GM12891 (cell line): ENCODE measurements at regions not wholly inside any gene's neighbourhood (a gene's known extent, or its start where the extent isn't known, plus 50 kb on each side); places are given as distances from the start of the nearest gene placed in this dataset.

Experiments
- PAX5 ChIP-seq: IDR thresholded peaks from 2 replicates; pipeline ENCODE4 v1.6.1; 2011; ENCODE audit warnings: low read length, moderate library complexity, mild to moderate bottlenecking; ENCODE audit not compliant: insufficient read depth, severe bottlenecking
- POLR2A ChIP-seq: IDR thresholded peaks from 2 replicates; pipeline ENCODE4 v1.6.1; 2011; ENCODE audit warnings: low read depth, low read length, control low read depth
- TAF1 ChIP-seq: IDR thresholded peaks from 2 replicates; pipeline ENCODE4 v1.6.1; 2011; ENCODE audit warnings: low read depth, low read length, control low read depth

- TF ChIP-seq TAF1 (no peak), POLR2A (no peak), PAX5 (no peak)
Measured at GRCh38 chr9:115951977-115952376, 201.6 kb upstream of the PAPPA start.
